Peyer's patch (tissue), 4 donors: ENCODE measurements at regions not wholly inside any gene's neighbourhood (a gene's known extent, or its start where the extent isn't known, plus 50 kb on each side); places are given as distances from the start of the nearest gene placed in this dataset.

Experiments
- DNase-seq, 3 donors: peaks; one replicate each; pipeline ENCODE4 v3.0.0-alpha.2; 2017 to 2019
- H3K27ac ChIP-seq, 4 donors: fragments of 200-600 bp; sonication (generic); one replicate each; pipeline ENCODE4 v1.5.1; 2016 to 2019
- H3K27me3 ChIP-seq, 2 donors: fragments of 200-600 bp; sonication (generic); one replicate each; pipeline ENCODE4 v1.5.1; 2019
- H3K36me3 ChIP-seq, 3 donors: fragments of 200-600 bp; sonication (generic); one replicate each; pipeline ENCODE4 v1.5.1; 2016 to 2019
- H3K4me1 ChIP-seq, 4 donors: fragments of 200-600 bp; sonication (generic); one replicate each; pipeline ENCODE4 v1.5.1; 2016 to 2019
- H3K4me3 ChIP-seq, 4 donors: fragments of 200-600 bp; sonication (generic); 1 replicate in 3 of 4; 2 replicates in 1 of 4; pipeline ENCODE4 v1.5.1; 2016 to 2019; ENCODE audit warnings: mild to moderate bottlenecking in 1 of 4
- H3K9me3 ChIP-seq, 4 donors: fragments of 200-600 bp; sonication (generic); one replicate each; pipeline ENCODE4 v1.5.1; 2016 to 2019; ENCODE audit warnings: mild to moderate bottlenecking in 1 of 4
- POLR2A ChIP-seq, 2 donors: fragments of 450-650 bp; IDR thresholded peaks; one replicate each; pipeline ENCODE4 v1.5.1; 2017; ENCODE audit warnings: antibody characterized with exemption in 2 of 2, mild to moderate bottlenecking in 2 of 2, moderate library complexity in 2 of 2
- TF ChIP-seq, protein P1 (sequence below), 6 experiments: fragments of 450-650 bp in 4 of 6; fragments of 200-600 bp in 2 of 6; sonication (generic) in 1 of 6; IDR thresholded peaks; one replicate each; pipeline ENCODE4 v1.5.1; 2017 to 2019; ENCODE audit warnings: antibody characterized with exemption in 6 of 6, mild to moderate bottlenecking in 3 of 6, moderate library complexity in 1 of 6

DNA sequence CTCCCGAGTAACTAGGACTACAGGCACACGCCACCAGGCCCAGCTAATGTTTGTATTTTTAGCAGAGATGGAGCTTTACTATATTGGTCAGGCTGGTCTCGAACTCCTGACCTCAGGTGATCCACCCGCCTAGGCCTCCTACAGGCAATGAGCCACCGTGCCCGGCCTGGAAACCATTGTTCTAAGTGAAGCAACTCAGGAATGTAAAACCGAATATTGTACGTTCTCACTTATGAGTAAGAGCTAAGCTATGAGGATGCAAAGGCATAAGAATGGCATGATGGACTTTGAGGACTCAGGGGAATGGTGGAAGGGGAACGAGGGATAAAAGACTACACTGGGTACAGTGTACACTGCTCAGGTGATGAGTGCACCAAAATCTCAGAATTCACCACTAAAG is 235.1 kb upstream of the AUTS2 start:
- H3K27ac ChIP-seq, result no peak overlapping the region
- no peak overlapping the region for H3K4me3 ChIP-seq
- DNase-seq, result no peak
- no peaks in the 10 kb centered on the region for H3K4me1 ChIP-seq
- H3K27me3 ChIP-seq, result no peaks in the 10 kb centered on the region
- H3K9me3 ChIP-seq, result no peaks in the 10 kb centered on the region
- TF ChIP-seq POLR2A (IDR thresholded peaks at IDR 0.05), result no peak
- TF ChIP-seq, protein P1, sequence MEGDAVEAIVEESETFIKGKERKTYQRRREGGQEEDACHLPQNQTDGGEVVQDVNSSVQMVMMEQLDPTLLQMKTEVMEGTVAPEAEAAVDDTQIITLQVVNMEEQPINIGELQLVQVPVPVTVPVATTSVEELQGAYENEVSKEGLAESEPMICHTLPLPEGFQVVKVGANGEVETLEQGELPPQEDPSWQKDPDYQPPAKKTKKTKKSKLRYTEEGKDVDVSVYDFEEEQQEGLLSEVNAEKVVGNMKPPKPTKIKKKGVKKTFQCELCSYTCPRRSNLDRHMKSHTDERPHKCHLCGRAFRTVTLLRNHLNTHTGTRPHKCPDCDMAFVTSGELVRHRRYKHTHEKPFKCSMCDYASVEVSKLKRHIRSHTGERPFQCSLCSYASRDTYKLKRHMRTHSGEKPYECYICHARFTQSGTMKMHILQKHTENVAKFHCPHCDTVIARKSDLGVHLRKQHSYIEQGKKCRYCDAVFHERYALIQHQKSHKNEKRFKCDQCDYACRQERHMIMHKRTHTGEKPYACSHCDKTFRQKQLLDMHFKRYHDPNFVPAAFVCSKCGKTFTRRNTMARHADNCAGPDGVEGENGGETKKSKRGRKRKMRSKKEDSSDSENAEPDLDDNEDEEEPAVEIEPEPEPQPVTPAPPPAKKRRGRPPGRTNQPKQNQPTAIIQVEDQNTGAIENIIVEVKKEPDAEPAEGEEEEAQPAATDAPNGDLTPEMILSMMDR (IDR thresholded peaks at IDR 0.05), result no peak
- no peaks in the 10 kb centered on the region for H3K36me3 ChIP-seq

DNA sequence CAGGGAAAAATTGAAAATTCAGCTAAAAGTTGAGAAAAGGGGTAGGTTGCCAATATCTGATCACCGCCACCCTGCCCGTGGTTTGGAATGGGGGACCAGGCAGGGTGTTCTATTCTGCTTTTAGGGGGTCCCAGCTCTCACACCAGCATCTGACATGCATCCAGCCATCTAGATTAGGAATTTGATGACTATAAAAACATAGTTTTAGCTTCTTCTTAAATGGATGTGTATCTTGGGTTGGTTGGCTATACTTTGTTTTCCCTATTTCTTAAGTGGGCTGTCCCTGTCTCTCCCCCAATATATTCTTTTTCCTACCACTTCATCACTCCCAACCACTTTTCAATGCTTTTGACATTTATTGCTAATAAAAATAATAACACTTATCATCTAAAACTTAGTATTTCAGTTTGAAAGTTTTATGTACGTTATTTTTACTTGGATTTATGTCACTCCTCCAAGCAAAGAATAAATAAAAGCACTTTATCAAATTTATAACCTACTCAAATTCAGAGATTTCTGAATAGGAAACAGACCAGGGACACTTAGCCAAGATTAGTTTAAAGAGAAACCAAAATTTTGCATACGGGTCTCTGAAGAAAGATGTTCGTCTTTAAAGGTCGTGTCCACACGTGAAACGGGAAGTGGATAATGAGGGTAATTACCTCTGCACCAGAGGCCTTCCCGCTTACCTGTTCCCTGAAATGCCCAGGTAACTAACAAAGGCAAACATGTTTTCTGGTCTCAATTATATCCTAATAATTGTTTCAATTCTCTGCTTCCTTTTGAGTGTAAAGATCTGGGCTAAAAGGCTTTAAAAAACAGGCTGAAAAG is 233.2 kb upstream of the AUTS2 start:
- H3K36me3 ChIP-seq, result no peaks in the 10 kb centered on the region
- H3K27ac ChIP-seq, result no peak overlapping the region
- H3K27me3 ChIP-seq, result no peaks in the 10 kb centered on the region
- H3K9me3 ChIP-seq, result no peaks in the 10 kb centered on the region
- TF ChIP-seq, protein P1 (IDR thresholded peaks at IDR 0.05), result no peak
- TF ChIP-seq POLR2A (IDR thresholded peaks at IDR 0.05), result no peak
- H3K4me3 ChIP-seq, result no peak overlapping the region
- no peak for DNase-seq
- no peaks in the 10 kb centered on the region for H3K4me1 ChIP-seq

DNA sequence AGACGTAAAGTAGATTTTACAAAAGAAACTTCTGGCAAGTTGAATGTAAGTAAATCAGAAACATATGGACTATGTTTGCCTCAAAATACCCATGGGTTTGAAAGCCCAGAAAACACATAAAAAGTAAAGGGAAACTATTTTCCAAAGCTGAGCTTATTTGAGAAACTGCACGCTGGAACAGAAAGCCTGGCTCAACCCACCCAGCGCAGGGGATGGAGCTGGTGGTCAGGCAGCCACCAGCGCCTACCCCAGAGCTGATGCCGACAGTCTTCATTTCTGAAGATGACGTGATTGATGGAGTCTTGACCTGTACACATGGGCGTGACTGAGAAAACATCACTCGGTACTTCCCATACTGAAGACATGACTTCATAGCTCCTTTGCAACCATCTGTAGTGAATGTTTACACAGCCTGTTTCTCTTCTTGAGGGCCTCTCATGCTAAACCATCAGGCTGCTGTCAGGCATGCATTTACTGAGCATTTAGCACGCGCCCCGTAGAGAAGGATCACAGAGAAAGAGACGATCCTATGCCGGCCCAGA is 232.6 kb upstream of the AUTS2 start:
- no peak overlapping the region for H3K4me3 ChIP-seq
- no peak for DNase-seq

DNA sequence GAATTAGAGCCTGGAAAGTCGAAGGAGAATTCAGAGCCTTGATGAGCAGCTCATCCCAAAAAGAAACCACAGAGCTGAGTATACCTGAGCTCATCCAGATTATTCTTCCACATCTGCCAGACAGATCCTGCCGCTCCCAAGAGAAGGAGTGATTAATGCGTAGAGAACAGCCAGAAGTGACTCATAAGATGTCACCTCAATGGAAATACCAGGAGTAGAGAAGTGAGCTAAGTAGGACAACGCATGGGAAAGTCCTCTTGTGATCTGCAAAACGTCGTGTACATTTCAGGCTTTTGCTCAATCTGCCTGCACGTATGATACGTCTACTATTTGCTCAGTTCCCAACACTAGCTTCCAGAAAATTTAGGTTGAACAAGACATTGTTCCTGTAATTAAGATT is 230.5 kb upstream of the AUTS2 start:
- H3K36me3 ChIP-seq, result no peaks in the 10 kb centered on the region
- no peaks in the 10 kb centered on the region for H3K27me3 ChIP-seq
- DNase-seq, result no peak
- H3K27ac ChIP-seq, result no peak overlapping the region
- H3K4me1 ChIP-seq, result no peaks in the 10 kb centered on the region
- H3K9me3 ChIP-seq, result no peaks in the 10 kb centered on the region
- no peak overlapping the region for H3K4me3 ChIP-seq
- TF ChIP-seq, protein P1 (IDR thresholded peaks at IDR 0.05), result no peak
- TF ChIP-seq POLR2A (IDR thresholded peaks at IDR 0.05), result no peak

More for the DNA sequence above, 232.6 kb upstream of the AUTS2 start:
- H3K27ac ChIP-seq, result no peak overlapping the region
- H3K27me3 ChIP-seq, result no peaks in the 10 kb centered on the region
- TF ChIP-seq, protein P1 (IDR thresholded peaks at IDR 0.05), result no peak
- no peak for TF ChIP-seq POLR2A (IDR thresholded peaks at IDR 0.05)
- H3K36me3 ChIP-seq, result no peaks in the 10 kb centered on the region
- no peaks in the 10 kb centered on the region for H3K4me1 ChIP-seq
- no peaks in the 10 kb centered on the region for H3K9me3 ChIP-seq

DNA sequence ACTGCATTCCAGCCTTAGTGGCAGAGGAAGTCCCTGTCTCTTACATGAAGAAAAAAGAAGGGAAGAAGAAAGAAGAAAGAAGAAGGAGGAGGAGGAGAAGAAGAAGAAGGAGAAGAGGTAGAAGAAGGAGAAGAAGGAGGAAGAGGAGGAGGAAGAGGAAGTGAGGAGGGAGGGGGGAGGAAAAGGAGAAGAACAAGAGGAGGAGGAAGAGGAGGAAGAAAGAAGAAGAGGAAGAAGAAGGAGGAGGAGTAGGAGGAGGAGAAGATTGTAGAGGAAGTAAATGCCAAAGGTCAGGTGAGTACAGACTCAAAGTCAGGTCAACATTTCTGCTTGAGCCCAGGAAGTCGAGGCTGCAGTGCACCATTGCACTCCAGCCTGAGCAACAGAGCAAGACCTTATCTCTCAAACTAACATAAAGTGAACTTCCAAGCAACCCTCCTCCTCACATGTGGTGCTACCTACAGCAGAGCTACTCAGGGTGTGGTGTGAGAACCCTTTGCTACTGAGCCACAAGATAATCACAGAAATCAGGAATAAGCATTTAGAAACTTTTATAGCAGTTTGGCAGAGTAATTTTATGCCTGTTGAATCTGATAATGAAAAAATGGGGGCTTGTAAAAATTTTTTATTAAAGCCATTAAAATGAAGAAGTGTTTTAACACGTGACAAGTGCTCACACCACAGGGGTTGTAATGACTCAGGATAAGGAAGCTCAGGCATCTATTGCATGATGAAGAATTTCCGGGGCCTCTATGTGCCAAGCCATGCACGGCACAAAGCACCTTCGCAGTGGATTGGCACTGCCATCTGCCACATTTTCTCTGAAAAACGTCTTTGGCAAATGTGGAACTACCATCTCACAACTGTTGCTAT is 224.9 kb upstream of the AUTS2 start:
- Histone ChIP-seq H3K36me3 (no peaks in the 10 kb centered on the region), H3K27ac (no peak overlapping the region), H3K27me3 (no peaks in the 10 kb centered on the region), H3K4me3 (no peak overlapping the region), H3K9me3 (no peaks in the 10 kb centered on the region), H3K4me1 (peaks cover 0 to 8% (median 0%) of the 10 kb centered on the region in 4 donors)
- no peak for DNase-seq
- TF ChIP-seq, protein P1 (IDR thresholded peaks at IDR 0.05), result no peak
- TF ChIP-seq POLR2A (IDR thresholded peaks at IDR 0.05), result no peak
